C4-2B (cell line): ENCODE measurements at regions not wholly inside any gene's neighbourhood (a gene's known extent, or its start where the extent isn't known, plus 50 kb on each side); places are given as distances from the start of the nearest gene placed in this dataset.
"Not testable (repeated sequence)": the region's sequence is repeated elsewhere in the genome, so short reads cannot be mapped to it uniquely, and the experiment has no call there.

Source experiments
- H3K27ac ChIP-seq: fragments of 450-650 bp; 2 replicates; pipeline ENCODE4 v1.5.1; 2017
- CTCF ChIP-seq: fragments of 450-650 bp; conservative IDR thresholded peaks from 2 replicates; pipeline ENCODE4 v1.5.1; 2017; ENCODE audit warnings: mild to moderate bottlenecking
- ZFX ChIP-seq: fragments of 450-650 bp; IDR thresholded peaks from 2 replicates; pipeline ENCODE4 v1.6.1; 2017

GRCh38 chr9:90176901-90177300 lies 465.7 kb downstream of the DIRAS2 start:
- no peak overlapping the region for H3K27ac ChIP-seq
- no peak for TF ChIP-seq CTCF
- TF ChIP-seq ZFX, result no peak

- TF ChIP-seq CTCF (no peak), ZFX (no peak)
- H3K27ac ChIP-seq, result no peak overlapping the region
Observed at GRCh38 chr9:90180381-90180780, 462.2 kb downstream of the DIRAS2 start.

- H3K27ac ChIP-seq, result no peak overlapping the region
- TF ChIP-seq CTCF, result no peak
- no peak for TF ChIP-seq ZFX
Observed at GRCh38 chr9:90188656-90189055, 454.0 kb downstream of the DIRAS2 start.

GRCh38 chr9:90189306-90189705 lies 453.3 kb downstream of the DIRAS2 start:
- TF ChIP-seq ZFX, result no peak
- TF ChIP-seq CTCF, result no peak
- no peak overlapping the region for H3K27ac ChIP-seq

- H3K27ac ChIP-seq, result not testable (repeated sequence)
Observed at GRCh38 chr9:90192465-90192864, 450.2 kb downstream of the DIRAS2 start.

GRCh38 chr9:90198956-90199355 lies 443.7 kb downstream of the DIRAS2 start:
- H3K27ac ChIP-seq, result no peak overlapping the region

GRCh38 chr9:90201766-90202165 lies 440.9 kb downstream of the DIRAS2 start:
- no peak overlapping the region for H3K27ac ChIP-seq
- TF ChIP-seq CTCF, result no peak
- no peak for TF ChIP-seq ZFX

More at GRCh38 chr9:90198956-90199355, 443.7 kb downstream of the DIRAS2 start:
- TF ChIP-seq ZFX (no peak), CTCF (no peak)

- no peak overlapping the region for H3K27ac ChIP-seq
Observed at GRCh38 chr9:90204128-90204831, 438.3 kb downstream of the DIRAS2 start.

GRCh38 chr9:90213045-90213444 lies 429.6 kb downstream of the DIRAS2 start:
- H3K27ac ChIP-seq, result not testable (repeated sequence)

More at GRCh38 chr9:90204128-90204831, 438.3 kb downstream of the DIRAS2 start:
- TF ChIP-seq ZFX, result no peak
- no peak for TF ChIP-seq CTCF
